PC-9 (cell line): ENCODE measurements at regions not wholly inside any gene's neighbourhood (a gene's known extent, or its start where the extent isn't known, plus 50 kb on each side); places are given as distances from the start of the nearest gene placed in this dataset.

ENCODE experiments used
- BruUV-seq: library from RNA; stranded (reverse); fragments of 400-500 nt; replicated peaks from 2 replicates; lab custom pipeline; 2021; lab: Mats Ljungman, UMichigan
- CTCF ChIA-PET: fragments of 300-600 bp; sonication (Branson Sonifier 250); formaldehyde crosslinking; loops from one replicate; lab custom pipeline; 2022; ENCODE audit warnings: antibody characterized with exemption; lab: Charles Lee
- POLR2A ChIA-PET: fragments of 300-600 bp; sonication (Branson Sonifier 250); formaldehyde crosslinking; loops from one replicate; lab custom pipeline; 2022; ENCODE audit warnings: antibody characterized with exemption; ENCODE audit not compliant: unreplicated experiment; lab: Charles Lee
- DNase-seq, 2 experiments: peaks; one replicate each; pipeline versions ENCODE4 v3.0.0 to v3.0.0-alpha.2; 2015 to 2022; ENCODE audit warnings: mixed read lengths in 1 of 2
- H2AFZ ChIP-seq: fragments of 200-600 bp; sonication (generic); 2 replicates; pipeline ENCODE4 v1.8.1; 2017; ENCODE audit warnings: antibody characterized with exemption
- H3F3A ChIP-seq: fragments of 200-600 bp; sonication (generic); 2 replicates; pipeline ENCODE4 v1.8.1; 2017; ENCODE audit warnings: antibody characterized with exemption, mild to moderate bottlenecking, low read depth; ENCODE audit not compliant: insufficient read depth
- H3K27ac ChIP-seq: fragments of 200-600 bp; sonication (generic); 2 replicates; pipeline ENCODE4 v1.6.1; 2016; ENCODE audit warnings: mixed run types
- H3K27me3 ChIP-seq: fragments of 200-600 bp; sonication (generic); 2 replicates; pipeline ENCODE4 v1.6.1; 2016; ENCODE audit warnings: low read depth, mixed run types; ENCODE audit not compliant: insufficient read depth
- H3K36me3 ChIP-seq: fragments of 200-600 bp; sonication (generic); 2 replicates; pipeline ENCODE4 v1.6.1; 2016; ENCODE audit warnings: low read depth, mixed run types
- H3K4me1 ChIP-seq: fragments of 200-600 bp; sonication (generic); replicated peaks from 2 replicates; pipeline ENCODE4 v1.6.1; 2016; ENCODE audit warnings: mixed run types; ENCODE audit not compliant: insufficient read depth
- H3K4me2 ChIP-seq: fragments of 200-600 bp; sonication (generic); 2 replicates; pipeline ENCODE4 v1.6.1; 2017; ENCODE audit warnings: mixed run types
- H3K4me3 ChIP-seq: fragments of 200-600 bp; sonication (generic); 2 replicates; pipeline ENCODE4 v1.6.1; 2016; ENCODE audit warnings: mixed run types
- H3K79me2 ChIP-seq: fragments of 200-600 bp; sonication (generic); 2 replicates; pipeline ENCODE4 v1.6.1; 2017; ENCODE audit warnings: low read depth, mixed run types
- H3K9me2 ChIP-seq: fragments of 200-600 bp; sonication (generic); 2 replicates; pipeline ENCODE4 v1.8.1; 2017; ENCODE audit warnings: mild to moderate bottlenecking; ENCODE audit not compliant: insufficient read depth
- H3K9me3 ChIP-seq: fragments of 200-600 bp; sonication (generic); 2 replicates; pipeline ENCODE4 v1.8.1; 2016; ENCODE audit warnings: low read depth; ENCODE audit not compliant: insufficient read depth
- H4K20me1 ChIP-seq: fragments of 200-600 bp; sonication (generic); 2 replicates; pipeline ENCODE4 v1.8.1; 2017; ENCODE audit not compliant: insufficient read depth
- CTCF ChIP-seq: fragments of 200-600 bp; sonication (generic); conservative IDR thresholded peaks from 2 replicates; pipeline ENCODE4 v1.6.1; 2017; ENCODE audit warnings: mixed run types, antibody characterized with exemption, mild to moderate bottlenecking, moderate library complexity
- EZH2 ChIP-seq: fragments of 200-600 bp; sonication (generic); IDR thresholded peaks from 2 replicates; pipeline ENCODE4 v1.8.0; 2017; ENCODE audit warnings: antibody characterized with exemption, low read depth
- intact Hi-C: fragments of 100-400 bp; cut with micrococcal nuclease; formaldehyde crosslinking; loops from one replicate; pipeline ENCODE4 v1.10.0; 2022; ENCODE audit not compliant: unreplicated experiment

- Histone ChIP-seq H3K4me3 (no peak overlapping the region), H2AFZ (no peak overlapping the region), H3K27me3 (peaks cover 52% of the 10 kb centered on the region), H3K36me3 (no peaks in the 10 kb centered on the region), H3F3A (no peaks in the 10 kb centered on the region), H4K20me1 (no peaks in the 10 kb centered on the region), H3K4me2 (no peak overlapping the region), H3K9me3 (no peaks in the 10 kb centered on the region), H3K4me1 (no peaks in the 10 kb centered on the region), H3K9me2 (no peaks in the 10 kb centered on the region), H3K27ac (no peak overlapping the region), H3K79me2 (no peaks in the 10 kb centered on the region)
- BruUV-seq: no TSS peak
- no peak for DNase-seq
- TF ChIP-seq EZH2: no peak
- no peak for TF ChIP-seq CTCF
- CTCF ChIA-PET: no interaction called here
- POLR2A ChIA-PET: no interaction called here
- intact Hi-C loops: no loop called here
Measured at GRCh38 chr10:130808686-130809085, 502.8 kb downstream of the TCERG1L start.

DNA sequence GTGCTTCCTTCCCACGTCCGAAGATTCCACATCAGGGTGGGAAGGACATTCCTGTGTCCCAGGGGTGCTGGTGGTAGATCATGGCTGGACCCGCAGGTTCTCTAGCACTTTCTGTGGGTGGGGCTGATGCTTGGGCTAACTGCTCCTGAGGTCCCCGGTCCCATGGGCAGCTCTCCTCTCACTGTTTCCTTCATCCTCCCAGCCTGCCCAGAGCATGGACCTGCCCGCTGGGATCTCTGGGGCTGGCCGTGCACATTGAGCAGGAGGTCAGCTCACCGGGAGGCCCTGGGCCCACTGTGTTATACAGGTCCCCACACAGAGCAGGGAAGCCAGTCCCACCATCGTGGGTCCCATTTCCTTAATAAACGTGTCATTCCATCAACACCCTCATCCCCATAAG lies 502.3 kb downstream of the TCERG1L start:
- no peak overlapping the region for H3K27ac ChIP-seq
- no peaks in the 10 kb centered on the region for H3K9me3 ChIP-seq
- DNase-seq: no peak
- CTCF ChIA-PET: no interaction called here
- peaks cover 54% of the 10 kb centered on the region for H3K27me3 ChIP-seq
- intact Hi-C loops: no loop called here
- POLR2A ChIA-PET: no interaction called here
- no TSS peak for BruUV-seq
- no peak overlapping the region for H3K4me3 ChIP-seq
- no peak overlapping the region for H2AFZ ChIP-seq
- no peaks in the 10 kb centered on the region for H4K20me1 ChIP-seq
- H3K9me2 ChIP-seq: no peaks in the 10 kb centered on the region
- no peak overlapping the region for H3K4me2 ChIP-seq
- H3F3A ChIP-seq: no peaks in the 10 kb centered on the region
- TF ChIP-seq CTCF (no peak), EZH2 (no peak)
- no peaks in the 10 kb centered on the region for H3K79me2 ChIP-seq
- no peaks in the 10 kb centered on the region for H3K4me1 ChIP-seq
- no peaks in the 10 kb centered on the region for H3K36me3 ChIP-seq

GRCh38 chr10:130809761-130810515 lies 501.6 kb downstream of the TCERG1L start:
- Histone ChIP-seq H3K4me2 (no peak overlapping the region), H3K27ac (no peak overlapping the region), H4K20me1 (no peaks in the 10 kb centered on the region), H3K4me1 (no peaks in the 10 kb centered on the region), H3F3A (no peaks in the 10 kb centered on the region), H3K36me3 (no peaks in the 10 kb centered on the region), H3K4me3 (no peak overlapping the region), H3K9me2 (no peaks in the 10 kb centered on the region), H2AFZ (no peak overlapping the region), H3K79me2 (no peaks in the 10 kb centered on the region), H3K9me3 (no peaks in the 10 kb centered on the region), H3K27me3 (peaks cover 54% of the 10 kb centered on the region)
- intact Hi-C loops: no loop called here
- no TSS peak for BruUV-seq
- CTCF ChIA-PET: no interaction called here
- no peak for DNase-seq
- POLR2A ChIA-PET: no interaction called here
- TF ChIP-seq EZH2 (no peak), CTCF (no peak)
